Liver (tissue), 8 donors: ENCODE measurements at regions not wholly inside any gene's neighbourhood (a gene's known extent, or its start where the extent isn't known, plus 50 kb on each side); places are given as distances from the start of the nearest gene placed in this dataset.

Experiments
- DNase-seq: peaks from one replicate; pipeline ENCODE4 v3.0.0-alpha.2; 2017; ENCODE audit warnings: low spot score
- H3K27ac ChIP-seq, 2 donors: one replicate each; pipeline ENCODE4 v1.7.0; 2013; ENCODE audit warnings: inconsistent platforms in 2 of 2, low read length in 2 of 2, control low read depth in 1 of 2, low read depth in 1 of 2, mild to moderate bottlenecking in 1 of 2
- H3K27me3 ChIP-seq, 4 donors: one replicate each; pipeline versions ENCODE4 v1.6.1 to v1.7.0; 2013; ENCODE audit warnings: low read length in 3 of 4, inconsistent platforms in 1 of 4, mild to moderate bottlenecking in 1 of 4, moderate library complexity in 1 of 4; ENCODE audit not compliant: control insufficient read depth in 4 of 4, insufficient read depth in 4 of 4
- H3K36me3 ChIP-seq, 4 donors: one replicate each; pipeline versions ENCODE4 v1.6.1 to v1.7.0; 2013; ENCODE audit warnings: low read length in 3 of 4, mild to moderate bottlenecking in 3 of 4, low read depth in 1 of 4, moderate library complexity in 1 of 4; ENCODE audit not compliant: control insufficient read depth in 4 of 4, insufficient read depth in 3 of 4
- H3K4me1 ChIP-seq, 4 donors: one replicate each; pipeline versions ENCODE4 v1.6.1 to v1.7.0; 2013; ENCODE audit warnings: low read length in 3 of 4, mild to moderate bottlenecking in 3 of 4, moderate library complexity in 1 of 4; ENCODE audit not compliant: control insufficient read depth in 4 of 4, insufficient read depth in 4 of 4
- H3K4me3 ChIP-seq, 3 donors: one replicate each; pipeline versions ENCODE4 v1.6.1 to v1.7.0; 2013; ENCODE audit warnings: low read length in 3 of 3, control low read depth in 1 of 3, low read depth in 1 of 3, mild to moderate bottlenecking in 1 of 3
- H3K9ac ChIP-seq, 2 donors: one replicate each; pipeline ENCODE4 v1.7.0; 2013; ENCODE audit warnings: low read length in 2 of 2, mild to moderate bottlenecking in 2 of 2, moderate library complexity in 2 of 2, control low read depth in 1 of 2, low read depth in 1 of 2
- H3K9me3 ChIP-seq, 4 donors: one replicate each; pipeline versions ENCODE4 v1.6.1 to v1.7.0; 2013; ENCODE audit warnings: low read length in 3 of 4; ENCODE audit not compliant: control insufficient read depth in 4 of 4
- ATF3 ChIP-seq: IDR thresholded peaks from 2 replicates; pipeline ENCODE4 v1.6.1; 2016; ENCODE audit warnings: antibody characterized with exemption
- CTCF ChIP-seq: fragments of 150-350 bp; IDR thresholded peaks from 2 replicates; pipeline ENCODE4 v1.5.1; 2017; ENCODE audit warnings: improper control_type of control experiment, low read depth, low read length; ENCODE audit not compliant: missing input control
- EGR1 ChIP-seq, 2 donors: IDR thresholded peaks; 2 replicates each; pipeline ENCODE4 v1.6.1; 2016 to 2018; ENCODE audit warnings: antibody characterized with exemption in 2 of 2, low read depth in 2 of 2
- FOXA1 ChIP-seq: IDR thresholded peaks from 2 replicates; pipeline ENCODE4 v1.6.1; 2016; ENCODE audit warnings: antibody characterized with exemption
- FOXA2 ChIP-seq: IDR thresholded peaks from 2 replicates; pipeline ENCODE4 v1.6.1; 2016; ENCODE audit warnings: antibody characterized with exemption
- GABPA ChIP-seq, 2 donors: IDR thresholded peaks in 1 of 2; conservative IDR thresholded peaks in 1 of 2; 2 replicates each; pipeline ENCODE4 v1.6.1; 2016; ENCODE audit warnings: antibody characterized with exemption in 2 of 2, mild to moderate bottlenecking in 1 of 2, moderate library complexity in 1 of 2
- HNF4A ChIP-seq, 2 donors: conservative IDR thresholded peaks; 2 replicates each; pipeline ENCODE4 v1.6.1; 2016; ENCODE audit warnings: antibody characterized with exemption in 2 of 2, mild to moderate bottlenecking in 2 of 2
- HNF4G ChIP-seq: IDR thresholded peaks from 2 replicates; pipeline ENCODE4 v1.6.1; 2016; ENCODE audit warnings: antibody characterized with exemption
- JUND ChIP-seq, 2 donors: IDR thresholded peaks; 2 replicates each; pipeline ENCODE4 v1.6.1; 2016; ENCODE audit warnings: antibody characterized with exemption in 2 of 2
- NR2F2 ChIP-seq: IDR thresholded peaks from 2 replicates; pipeline ENCODE4 v1.6.1; 2016; ENCODE audit warnings: antibody characterized with exemption
- RAD21 ChIP-seq, 2 donors: IDR thresholded peaks; 2 replicates each; pipeline ENCODE4 v1.6.1; 2016; ENCODE audit warnings: antibody characterized with exemption in 2 of 2, mild to moderate bottlenecking in 2 of 2
- REST ChIP-seq: IDR thresholded peaks from 2 replicates; pipeline ENCODE4 v1.6.1; 2016; ENCODE audit warnings: antibody characterized with exemption, mild to moderate bottlenecking
- RXRA ChIP-seq, 2 donors: IDR thresholded peaks; 2 replicates each; pipeline ENCODE4 v1.6.1; 2017 to 2018; ENCODE audit warnings: antibody characterized with exemption in 2 of 2, mild to moderate bottlenecking in 1 of 2
- SP1 ChIP-seq: IDR thresholded peaks from 2 replicates; pipeline ENCODE4 v1.6.1; 2018; ENCODE audit warnings: antibody characterized with exemption, mild to moderate bottlenecking
- TAF1 ChIP-seq: conservative IDR thresholded peaks from 2 replicates; pipeline ENCODE4 v1.6.1; 2016; ENCODE audit warnings: antibody characterized with exemption, mild to moderate bottlenecking
- YY1 ChIP-seq: IDR thresholded peaks from 2 replicates; pipeline ENCODE4 v1.6.1; 2016; ENCODE audit warnings: antibody characterized with exemption, mild to moderate bottlenecking
- WGBS: extraction: QIAGEN DNeasy Blood & Tissue Kit; methylation state at CpG from one replicate; pipeline ENCODE4 v1.1.7; 2013; 5-methylcytosine and 5-hydroxymethylcytosine counted together
- TF ChIP-seq, protein P1 (sequence below): IDR thresholded peaks from 2 replicates; pipeline ENCODE4 v1.6.1; 2016; ENCODE audit warnings: antibody characterized with exemption
- TF ChIP-seq, protein P2 (sequence below): IDR thresholded peaks from 2 replicates; pipeline ENCODE4 v1.6.1; 2016; ENCODE audit warnings: antibody characterized with exemption
- donor health status: healthy.
- donor health status: healthy.
- donor health status: healthy.
- donor health status: healthy.
- donor health status: healthy.

- H3K4me1 ChIP-seq: no peaks in the 10 kb centered on the region
- H3K27me3 ChIP-seq: no peaks in the 10 kb centered on the region
- WGBS: 40% methylated on average over 9 of the region's 9 CpGs
- TF ChIP-seq, protein P1, sequence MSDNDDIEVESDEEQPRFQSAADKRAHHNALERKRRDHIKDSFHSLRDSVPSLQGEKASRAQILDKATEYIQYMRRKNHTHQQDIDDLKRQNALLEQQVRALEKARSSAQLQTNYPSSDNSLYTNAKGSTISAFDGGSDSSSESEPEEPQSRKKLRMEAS: peak; percentile 82
- TF ChIP-seq RAD21 (IDR thresholded peaks at IDR 0.05): peak; percentile 23 to 48
- no peak for TF ChIP-seq TAF1
- TF ChIP-seq REST: peak; percentile 65
- TF ChIP-seq HNF4A (conservative IDR thresholded peaks at IDR 0.05): peak; percentile 70 to 81
- peak; percentile 85 for TF ChIP-seq SP1
- peak; percentile 91 for TF ChIP-seq FOXA2
- peak; percentile 37 for TF ChIP-seq NR2F2
- peak; percentile 87 for TF ChIP-seq FOXA1
- TF ChIP-seq RXRA (IDR thresholded peaks at IDR 0.05): peak; percentile 100
- peak; percentile 34 for TF ChIP-seq ATF3
- no peak for TF ChIP-seq HNF4G
- peak in 1 of 2 donors; percentile 54 for TF ChIP-seq EGR1 (IDR thresholded peaks at IDR 0.05; ENCODE audit: low read depth in 2 of 2)
- TF ChIP-seq, protein P2, sequence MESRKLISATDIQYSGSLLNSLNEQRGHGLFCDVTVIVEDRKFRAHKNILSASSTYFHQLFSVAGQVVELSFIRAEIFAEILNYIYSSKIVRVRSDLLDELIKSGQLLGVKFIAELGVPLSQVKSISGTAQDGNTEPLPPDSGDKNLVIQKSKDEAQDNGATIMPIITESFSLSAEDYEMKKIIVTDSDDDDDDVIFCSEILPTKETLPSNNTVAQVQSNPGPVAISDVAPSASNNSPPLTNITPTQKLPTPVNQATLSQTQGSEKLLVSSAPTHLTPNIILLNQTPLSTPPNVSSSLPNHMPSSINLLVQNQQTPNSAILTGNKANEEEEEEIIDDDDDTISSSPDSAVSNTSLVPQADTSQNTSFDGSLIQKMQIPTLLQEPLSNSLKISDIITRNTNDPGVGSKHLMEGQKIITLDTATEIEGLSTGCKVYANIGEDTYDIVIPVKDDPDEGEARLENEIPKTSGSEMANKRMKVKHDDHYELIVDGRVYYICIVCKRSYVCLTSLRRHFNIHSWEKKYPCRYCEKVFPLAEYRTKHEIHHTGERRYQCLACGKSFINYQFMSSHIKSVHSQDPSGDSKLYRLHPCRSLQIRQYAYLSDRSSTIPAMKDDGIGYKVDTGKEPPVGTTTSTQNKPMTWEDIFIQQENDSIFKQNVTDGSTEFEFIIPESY: peak; percentile 83
- no peak for TF ChIP-seq CTCF
- TF ChIP-seq GABPA (IDR thresholded peaks at IDR 0.05 in 1 of 2, conservative IDR thresholded peaks at IDR 0.05 in 1 of 2): no peak
- TF ChIP-seq JUND (IDR thresholded peaks at IDR 0.05): peak; percentile 71 to 75
- TF ChIP-seq YY1: peak; percentile 76
- no peak overlapping the region for H3K4me3 ChIP-seq
- no peak overlapping the region for H3K9ac ChIP-seq
- DNase-seq: peak; percentile 49
- H3K9me3 ChIP-seq: peaks cover 0 to 16% (median 9%) of the 10 kb centered on the region in 4 donors
- no peaks in the 10 kb centered on the region for H3K36me3 ChIP-seq
- no peak overlapping the region for H3K27ac ChIP-seq
These were observed 94.0 kb upstream of the PEG3 start for GRCh38 chr19:56934438-56935090.
